SU-DHL-6 (cell line): ENCODE measurements at regions not wholly inside any gene's neighbourhood (a gene's known extent, or its start where the extent isn't known, plus 50 kb on each side); places are given as distances from the start of the nearest gene placed in this dataset.

Experiments used
- EZH2phosphoT487 ChIP-seq: fragments of 200-600 bp; sonication (generic), shearing (Covaris generic); conservative IDR thresholded peaks from 2 replicates; pipeline ENCODE4 v1.6.1; 2018; ENCODE audit warnings: mild to moderate bottlenecking, antibody characterized with exemption, low read length, moderate library complexity, mixed read lengths
- TF ChIP-seq, protein P1 (sequence below): fragments of 200-600 bp; sonication (generic); IDR thresholded peaks from one replicate; pipeline ENCODE4 v1.5.1; 2017; ENCODE audit warnings: antibody characterized with exemption, mild to moderate bottlenecking, low read length, moderate library complexity; ENCODE audit not compliant: insufficient read depth, poor library complexity, severe bottlenecking

DNA sequence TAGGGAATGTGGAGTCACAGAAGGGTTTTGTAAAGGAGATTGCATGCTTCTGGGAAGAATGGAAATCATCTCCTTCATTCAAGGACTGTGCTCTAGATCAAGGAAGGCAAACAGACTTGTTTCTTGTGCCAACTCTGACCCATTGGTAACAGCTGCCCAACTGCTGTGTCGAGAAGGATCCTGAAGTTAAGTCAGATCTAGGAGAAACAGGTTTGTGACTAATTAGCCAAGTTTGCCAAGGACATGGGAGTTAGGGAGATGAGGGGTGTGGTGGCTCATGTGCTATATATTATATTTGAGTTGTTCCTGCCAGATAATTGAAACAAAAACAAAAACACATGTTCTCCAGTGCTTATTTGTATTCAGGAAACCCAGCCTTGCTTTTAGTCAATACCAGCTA, 251.2 kb upstream of the USP24 start:
- TF ChIP-seq, protein P1, sequence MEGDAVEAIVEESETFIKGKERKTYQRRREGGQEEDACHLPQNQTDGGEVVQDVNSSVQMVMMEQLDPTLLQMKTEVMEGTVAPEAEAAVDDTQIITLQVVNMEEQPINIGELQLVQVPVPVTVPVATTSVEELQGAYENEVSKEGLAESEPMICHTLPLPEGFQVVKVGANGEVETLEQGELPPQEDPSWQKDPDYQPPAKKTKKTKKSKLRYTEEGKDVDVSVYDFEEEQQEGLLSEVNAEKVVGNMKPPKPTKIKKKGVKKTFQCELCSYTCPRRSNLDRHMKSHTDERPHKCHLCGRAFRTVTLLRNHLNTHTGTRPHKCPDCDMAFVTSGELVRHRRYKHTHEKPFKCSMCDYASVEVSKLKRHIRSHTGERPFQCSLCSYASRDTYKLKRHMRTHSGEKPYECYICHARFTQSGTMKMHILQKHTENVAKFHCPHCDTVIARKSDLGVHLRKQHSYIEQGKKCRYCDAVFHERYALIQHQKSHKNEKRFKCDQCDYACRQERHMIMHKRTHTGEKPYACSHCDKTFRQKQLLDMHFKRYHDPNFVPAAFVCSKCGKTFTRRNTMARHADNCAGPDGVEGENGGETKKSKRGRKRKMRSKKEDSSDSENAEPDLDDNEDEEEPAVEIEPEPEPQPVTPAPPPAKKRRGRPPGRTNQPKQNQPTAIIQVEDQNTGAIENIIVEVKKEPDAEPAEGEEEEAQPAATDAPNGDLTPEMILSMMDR = no peak
- no peak for TF ChIP-seq EZH2phosphoT487
